Activated CD4-positive, alpha-beta T cell treated with anti-CD3 and anti-CD28 coated beads, Interleukin-2, amount 10 ng/mL, durations not matched to agents 7 days and 5 days (primary cell): ENCODE measurements at regions not wholly inside any gene's neighbourhood (a gene's known extent, or its start where the extent isn't known, plus 50 kb on each side); places are given as distances from the start of the nearest gene placed in this dataset.
"Not testable (repeated sequence)": the region's sequence is repeated elsewhere in the genome, so short reads cannot be mapped to it uniquely, and the experiment has no call there.

Source experiments
- CTCF ChIA-PET: fragments of 350-600 bp; sonication (Branson Sonifier 250); formaldehyde crosslinking; loops from one replicate; lab custom pipeline; 2021; ENCODE audit warnings: antibody characterized with exemption; lab: Charles Lee
- POLR2A ChIA-PET: fragments of 350-600 bp; sonication (Branson Sonifier 250); formaldehyde crosslinking; loops from one replicate; lab custom pipeline; 2021; ENCODE audit warnings: antibody characterized with exemption; lab: Charles Lee
- DNase-seq: peaks from one replicate; pipeline ENCODE4 v3.0.0-alpha.2; 2020
- H3K27ac Mint-ChIP-seq: one replicate; pipeline ENCODE4 v1.8.0; 2021; ENCODE audit warnings: mild to moderate bottlenecking, moderate library complexity, mixed read lengths
- H3K27me3 Mint-ChIP-seq: one replicate; pipeline ENCODE4 v1.8.0; 2021; ENCODE audit warnings: mixed read lengths
- H3K36me3 Mint-ChIP-seq: one replicate; pipeline ENCODE4 v1.8.0; 2021; ENCODE audit warnings: low read depth, mixed read lengths
- H3K4me1 Mint-ChIP-seq: one replicate; pipeline ENCODE4 v1.8.0; 2021; ENCODE audit warnings: mixed read lengths
- H3K4me3 Mint-ChIP-seq: one replicate; pipeline ENCODE4 v1.8.0; 2021; ENCODE audit warnings: mild to moderate bottlenecking, moderate library complexity, mixed read lengths
- H3K9me3 Mint-ChIP-seq: one replicate; pipeline ENCODE4 v1.8.0; 2021; ENCODE audit warnings: mixed read lengths

GRCh38 chr10:29816801-29817558, 182.2 kb upstream of the SVIL start:
- Mint-ChIP-seq H3K27ac (no peak overlapping the region), H3K9me3 (no peaks in the 10 kb centered on the region), H3K36me3 (no peaks in the 10 kb centered on the region), H3K4me1 (peaks cover 6% of the 10 kb centered on the region), H3K27me3 (peaks cover 3% of the 10 kb centered on the region), H3K4me3 (no peak overlapping the region)
- DNase-seq: no peak
- ChIA-PET CTCF (no interaction called here), POLR2A (interaction anchor here (0.6 kb wide), 1 partner anchor 927 kb away, joined by 3 read pairs; no protein-coding TSS in a partner anchor)

DNA sequence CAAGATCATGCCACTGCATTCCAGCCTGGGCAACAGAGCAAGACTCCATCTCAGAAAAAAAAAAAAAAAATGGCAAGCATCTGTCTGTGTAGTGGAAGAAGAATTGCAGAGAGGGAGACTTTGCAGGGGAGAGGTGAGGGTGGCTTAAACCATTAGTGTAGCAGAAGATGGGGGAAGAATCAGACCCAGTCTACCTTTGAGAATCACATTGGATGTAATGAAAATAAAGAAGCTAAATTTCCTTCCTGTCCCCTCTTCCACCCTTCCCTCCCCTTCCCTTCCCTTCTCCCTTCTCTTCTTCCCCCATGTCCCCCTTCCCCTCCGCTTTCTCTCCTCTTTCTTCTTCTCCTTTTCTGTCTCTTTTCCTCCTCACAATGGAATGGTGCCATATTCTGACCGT, 180.8 kb upstream of the SVIL start:
- H3K4me1 Mint-ChIP-seq: peaks cover 19% of the 10 kb centered on the region
- no peak overlapping the region for H3K27ac Mint-ChIP-seq
- DNase-seq: no peak
- no peaks in the 10 kb centered on the region for H3K9me3 Mint-ChIP-seq
- ChIA-PET CTCF (interaction anchor here (0.7 kb wide), 1 partner anchor 294 kb away, joined by 5 read pairs; no protein-coding TSS in a partner anchor), POLR2A (no interaction called here)
- H3K36me3 Mint-ChIP-seq: peaks cover 4% of the 10 kb centered on the region
- no peak overlapping the region for H3K4me3 Mint-ChIP-seq
- H3K27me3 Mint-ChIP-seq: peaks cover 3% of the 10 kb centered on the region

- H3K4me3 Mint-ChIP-seq: no peak overlapping the region
- POLR2A ChIA-PET: no interaction called here
- H3K9me3 Mint-ChIP-seq: peaks cover 6% of the 10 kb centered on the region
- CTCF ChIA-PET: interaction anchor here (0.6 kb wide), 1 partner anchor 33 kb away, joined by 3 read pairs; no protein-coding TSS in a partner anchor
- peak; percentile 53 for DNase-seq
- peaks cover 6% of the 10 kb centered on the region for H3K27me3 Mint-ChIP-seq
- H3K4me1 Mint-ChIP-seq: peaks cover 23% of the 10 kb centered on the region
- peak overlapping the region; percentile 26 for H3K27ac Mint-ChIP-seq
- peaks cover 5% of the 10 kb centered on the region for H3K36me3 Mint-ChIP-seq
These were observed 177.1 kb upstream of the SVIL start for GRCh38 chr10:29811751-29812427.

DNA sequence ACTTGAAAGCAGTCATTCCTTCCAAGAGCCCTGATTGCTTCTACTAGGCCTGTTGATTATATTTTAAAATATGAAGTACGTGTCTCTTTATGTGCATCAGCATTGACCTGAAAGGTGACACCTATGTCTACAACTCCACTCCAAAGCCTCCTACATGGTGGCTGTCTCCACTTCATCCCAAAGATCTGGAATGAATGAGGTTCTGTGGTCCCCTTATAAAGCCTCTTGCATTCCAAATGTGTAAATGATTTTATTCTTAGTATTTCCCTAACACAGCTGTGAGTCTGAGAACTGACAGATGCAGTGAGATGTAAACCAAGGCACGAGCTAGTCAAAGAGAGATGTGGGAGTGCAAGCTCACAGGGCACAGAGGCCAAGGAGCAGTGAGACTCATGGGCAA, 176.0 kb upstream of the SVIL start:
- Mint-ChIP-seq H3K27me3 (peaks cover 7% of the 10 kb centered on the region), H3K27ac (no peak overlapping the region), H3K4me1 (peaks cover 23% of the 10 kb centered on the region), H3K9me3 (peaks cover 6% of the 10 kb centered on the region), H3K4me3 (no peak overlapping the region), H3K36me3 (peaks cover 5% of the 10 kb centered on the region)
- ChIA-PET POLR2A (no interaction called here), CTCF (no interaction called here)
- no peak for DNase-seq

DNA sequence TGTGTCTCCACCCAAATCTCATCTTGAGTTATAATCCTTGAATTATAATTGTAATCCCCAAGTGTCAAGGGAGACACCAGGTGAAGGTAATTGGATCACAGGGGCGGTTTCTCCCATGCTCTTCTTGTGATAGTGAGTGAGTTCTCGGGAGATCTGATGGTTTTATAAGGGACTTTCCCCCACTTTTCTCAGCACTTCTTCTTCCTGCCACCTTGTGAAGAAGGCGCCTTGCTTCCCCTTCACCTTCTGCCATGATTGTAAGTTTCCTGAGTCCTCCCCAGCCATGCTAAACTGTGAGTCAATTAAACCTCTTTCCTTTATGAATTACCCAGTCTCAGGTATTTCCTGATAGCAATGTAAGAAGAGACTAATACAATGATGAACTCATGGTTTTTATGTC, 175.5 kb upstream of the SVIL start:
- H3K9me3 Mint-ChIP-seq, DNase-seq, CTCF ChIA-PET, H3K36me3 Mint-ChIP-seq, POLR2A ChIA-PET, H3K4me3 Mint-ChIP-seq, H3K27ac Mint-ChIP-seq, H3K27me3 Mint-ChIP-seq: not testable (repeated sequence)
- H3K4me1 Mint-ChIP-seq: peaks cover 23% of the 10 kb centered on the region

GRCh38 chr10:29809383-29809782, 174.6 kb upstream of the SVIL start:
- POLR2A ChIA-PET: no interaction called here
- Mint-ChIP-seq H3K27me3 (peaks cover 7% of the 10 kb centered on the region), H3K27ac (no peak overlapping the region), H3K36me3 (peaks cover 5% of the 10 kb centered on the region), H3K4me1 (peaks cover 28% of the 10 kb centered on the region), H3K9me3 (peaks cover 8% of the 10 kb centered on the region), H3K4me3 (no peak overlapping the region)
- CTCF ChIA-PET: interaction anchor here (1.5 kb wide), 1 partner anchor 218 kb away, joined by 3 read pairs; no protein-coding TSS in a partner anchor
- no peak for DNase-seq

GRCh38 chr10:29807163-29807806, 172.5 kb upstream of the SVIL start:
- H3K36me3 Mint-ChIP-seq: peaks cover 7% of the 10 kb centered on the region
- peaks cover 7% of the 10 kb centered on the region for H3K27me3 Mint-ChIP-seq
- H3K4me3 Mint-ChIP-seq: no peak overlapping the region
- DNase-seq: no peak
- POLR2A ChIA-PET: no interaction called here
- H3K9me3 Mint-ChIP-seq: peaks cover 12% of the 10 kb centered on the region
- H3K27ac Mint-ChIP-seq: no peak overlapping the region
- CTCF ChIA-PET: no interaction called here
- H3K4me1 Mint-ChIP-seq: peaks cover 36% of the 10 kb centered on the region

DNA sequence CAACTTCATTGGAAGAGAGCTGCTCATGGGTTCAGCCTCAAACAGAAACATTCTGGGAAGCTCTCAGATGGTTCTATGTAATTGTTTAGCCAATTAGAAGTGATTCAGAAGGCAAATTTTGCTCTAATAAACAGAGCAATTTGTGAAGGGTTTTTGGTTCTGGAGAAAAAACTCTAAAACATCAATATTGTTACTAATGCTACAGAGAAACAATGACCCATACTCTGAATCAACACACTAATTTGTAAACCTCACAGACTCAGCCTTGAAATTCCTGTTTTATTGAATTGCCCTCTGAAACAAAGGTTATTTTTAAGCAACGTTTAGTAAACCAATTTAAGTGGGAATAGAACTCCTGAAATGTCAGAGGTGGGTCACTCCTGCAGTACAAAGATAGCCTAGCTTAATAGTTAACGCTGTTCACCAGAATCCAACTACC, 171.6 kb upstream of the SVIL start:
- ChIA-PET CTCF (no interaction called here), POLR2A (no interaction called here)
- H3K27ac Mint-ChIP-seq: no peak overlapping the region
- peaks cover 7% of the 10 kb centered on the region for H3K27me3 Mint-ChIP-seq
- peaks cover 15% of the 10 kb centered on the region for H3K9me3 Mint-ChIP-seq
- no peak overlapping the region for H3K4me3 Mint-ChIP-seq
- H3K36me3 Mint-ChIP-seq: peaks cover 7% of the 10 kb centered on the region
- no peak for DNase-seq
- H3K4me1 Mint-ChIP-seq: peaks cover 27% of the 10 kb centered on the region

DNA sequence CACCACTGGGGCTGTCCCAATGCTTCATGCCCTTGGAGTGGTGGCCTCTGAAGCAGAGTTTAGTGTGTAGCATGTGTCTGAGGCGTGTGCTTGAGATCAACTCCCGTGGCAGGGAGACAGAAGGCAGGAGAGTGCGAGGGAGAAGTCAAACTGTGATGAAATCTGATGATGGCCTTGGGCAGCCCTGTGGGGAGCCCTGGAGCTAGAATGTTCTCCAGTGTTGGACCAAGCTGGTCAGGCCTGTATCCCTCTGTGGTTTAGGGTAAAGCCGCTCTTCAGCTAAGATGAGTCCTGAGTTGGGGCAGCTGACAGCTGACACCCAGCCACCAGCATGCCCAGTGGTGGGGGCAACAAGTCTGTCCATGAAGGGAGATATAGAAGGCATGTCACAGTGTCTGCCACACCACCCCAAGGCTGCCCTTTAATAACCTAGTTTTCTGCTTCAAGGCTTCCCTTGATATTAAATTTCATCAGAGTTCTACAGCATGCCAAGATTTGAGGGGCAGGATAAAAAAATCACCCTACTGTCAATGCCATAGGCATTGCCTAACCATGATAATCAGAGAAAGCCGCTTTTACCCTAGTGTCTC, 170.5 kb upstream of the SVIL start:
- Mint-ChIP-seq H3K27me3 (peaks cover 7% of the 10 kb centered on the region), H3K4me1 (peaks cover 16% of the 10 kb centered on the region), H3K36me3 (peaks cover 2% of the 10 kb centered on the region), H3K9me3 (peaks cover 15% of the 10 kb centered on the region), H3K27ac (no peak overlapping the region), H3K4me3 (no peak overlapping the region)
- ChIA-PET POLR2A (no interaction called here), CTCF (no interaction called here)
- DNase-seq: no peak

GRCh38 chr10:29804025-29804852, 169.5 kb upstream of the SVIL start:
- ChIA-PET CTCF (interaction anchor here (0.6 to 1.2 kb wide), 2 partner anchors 27 to 86 kb away, joined by 3 read pairs; no protein-coding TSS in a partner anchor), POLR2A (no interaction called here)
- no peak overlapping the region for H3K4me3 Mint-ChIP-seq
- H3K27me3 Mint-ChIP-seq: peaks cover 7% of the 10 kb centered on the region
- H3K4me1 Mint-ChIP-seq: peaks cover 16% of the 10 kb centered on the region
- DNase-seq: no peak
- H3K36me3 Mint-ChIP-seq: peaks cover 2% of the 10 kb centered on the region
- no peak overlapping the region for H3K27ac Mint-ChIP-seq
- H3K9me3 Mint-ChIP-seq: peaks cover 9% of the 10 kb centered on the region

- Mint-ChIP-seq H3K27ac (no peak overlapping the region), H3K27me3 (peaks cover 7% of the 10 kb centered on the region), H3K4me3 (no peak overlapping the region), H3K36me3 (peaks cover 2% of the 10 kb centered on the region), H3K4me1 (peaks cover 16% of the 10 kb centered on the region), H3K9me3 (peaks cover 9% of the 10 kb centered on the region)
- ChIA-PET CTCF (no interaction called here), POLR2A (no interaction called here)
- no peak for DNase-seq
These were observed 167.4 kb upstream of the SVIL start for GRCh38 chr10:29802171-29802570.
